H1 (cell line): ENCODE measurements at regions not wholly inside any gene's neighbourhood (a gene's known extent, or its start where the extent isn't known, plus 50 kb on each side); places are given as distances from the start of the nearest gene placed in this dataset.

Experiments used
- CTCF ChIP-seq, 3 experiments: IDR thresholded peaks; 1 replicate in 2 of 3; 2 replicates in 1 of 3; pipeline versions ENCODE4 v1.5.1 to v1.6.1; 2011; ENCODE audit warnings: low read length in 3 of 3, mild to moderate bottlenecking in 3 of 3, inconsistent platforms in 2 of 3, low read depth in 1 of 3, moderate library complexity in 1 of 3; ENCODE audit not compliant: insufficient read depth in 1 of 3; ENCODE audit errors: control extremely low read depth in 1 of 3
- GABPA ChIP-seq: IDR thresholded peaks from 2 replicates; pipeline ENCODE4 v1.6.1; 2011; ENCODE audit warnings: mild to moderate bottlenecking, low read length, moderate library complexity, borderline replicate concordance; ENCODE audit not compliant: insufficient read depth
- GTF2F1 ChIP-seq: IDR thresholded peaks from 2 replicates; pipeline ENCODE4 v1.6.1; 2012; ENCODE audit warnings: low read depth, low read length, improper control_type of control experiment, borderline replicate concordance
- HDAC6 ChIP-seq: IDR thresholded peaks from one replicate; pipeline ENCODE4 v1.7.1; 2012; ENCODE audit warnings: low read depth, mild to moderate bottlenecking, inconsistent platforms, low read length, moderate library complexity
- JUND ChIP-seq: IDR thresholded peaks from 2 replicates; pipeline ENCODE4 v1.6.1; 2011; ENCODE audit warnings: mild to moderate bottlenecking, improper control_type of control experiment, low read length
- POLR2A ChIP-seq, 2 experiments: IDR thresholded peaks; 1 replicate in 1 of 2; 2 replicates in 1 of 2; pipeline ENCODE4 v1.6.1; 2011; ENCODE audit warnings: low read depth in 2 of 2, low read length in 2 of 2, mild to moderate bottlenecking in 2 of 2; ENCODE audit errors: control extremely low read depth in 1 of 2
- SP2 ChIP-seq: IDR thresholded peaks from 2 replicates; pipeline ENCODE4 v1.6.1; 2012; ENCODE audit warnings: mild to moderate bottlenecking, low read length, inconsistent platforms
- TAF1 ChIP-seq: IDR thresholded peaks from 2 replicates; pipeline ENCODE4 v1.6.1; 2011; ENCODE audit warnings: mild to moderate bottlenecking, low read depth, low read length
- TAF7 ChIP-seq: optimal IDR thresholded peaks from 2 replicates; pipeline ENCODE3; 2011; ENCODE audit warnings: low read depth, mild to moderate bottlenecking, inconsistent platforms, low read length, moderate library complexity, borderline replicate concordance
- YY1 ChIP-seq: IDR thresholded peaks from 2 replicates; pipeline ENCODE4 v1.6.1; 2011; ENCODE audit warnings: low read depth, mild to moderate bottlenecking, low read length

GRCh38 chr16:75971334-75971733 is 245.0 kb upstream of the CPHXL start (continued):
- TF ChIP-seq GTF2F1 = no peak
- TF ChIP-seq TAF1 = no peak
- TF ChIP-seq GABPA = no peak
- TF ChIP-seq POLR2A (IDR thresholded peaks at IDR 0.05; ENCODE audit: control extremely low read depth in 1 of 2, low read depth in 2 of 2, low read length in 2 of 2) = no peak
- TF ChIP-seq TAF7 = no peak
- TF ChIP-seq HDAC6 = no peak
- no peak for TF ChIP-seq SP2
- TF ChIP-seq YY1 = no peak
- no peak for TF ChIP-seq CTCF (IDR thresholded peaks at IDR 0.05; ENCODE audit: control extremely low read depth in 1 of 3, insufficient read depth in 1 of 3, low read depth in 1 of 3, low read length in 3 of 3)
- no peak for TF ChIP-seq JUND
